ENCODE measurements at regions not wholly inside any gene's neighbourhood (a gene's known extent, or its start where the extent isn't known, plus 50 kb on each side); places are given as distances from the start of the nearest gene placed in this dataset.

GRCh38 chr10:52637592-52637991, 135.0 kb downstream of the MBL2 start:
- ATAC-seq (replicated peaks; ENCODE audit: extremely low read depth, poor library complexity, severe bottlenecking) (no peak), DNase-seq (ENCODE audit: low spot score in 2 of 2) (no peak)
- Mint-ChIP-seq H3K36me3 (ENCODE audit: insufficient read depth) (no peaks in the 10 kb centered on the region), H3K9me3 (peaks cover 14% of the 10 kb centered on the region), H3K4me3 (no peak overlapping the region), H3K27ac (ENCODE audit: low read depth) (no peak overlapping the region), H3K4me1 (no peaks in the 10 kb centered on the region), H3K27me3 (no peaks in the 10 kb centered on the region)

GRCh38 chr10:52639652-52640051, 132.9 kb downstream of the MBL2 start:
- Mint-ChIP-seq H3K4me3 (no peak overlapping the region), H3K36me3 (ENCODE audit: insufficient read depth) (no peaks in the 10 kb centered on the region), H3K9me3 (peaks cover 14% of the 10 kb centered on the region), H3K27me3 (no peaks in the 10 kb centered on the region), H3K27ac (ENCODE audit: low read depth) (no peak overlapping the region), H3K4me1 (no peaks in the 10 kb centered on the region)
- DNase-seq (ENCODE audit: low spot score in 2 of 2) (no peak), ATAC-seq (replicated peaks; ENCODE audit: extremely low read depth, poor library complexity, severe bottlenecking) (no peak)

GRCh38 chr10:52642208-52642607, 130.4 kb downstream of the MBL2 start:
- Mint-ChIP-seq H3K36me3 (ENCODE audit: insufficient read depth) (no peaks in the 10 kb centered on the region), H3K27me3 (no peaks in the 10 kb centered on the region), H3K4me3 (no peak overlapping the region), H3K4me1 (no peaks in the 10 kb centered on the region), H3K27ac (ENCODE audit: low read depth) (no peak overlapping the region), H3K9me3 (peaks cover 14% of the 10 kb centered on the region)
- no peak for DNase-seq (ENCODE audit: low spot score in 2 of 2)
- ATAC-seq (replicated peaks; ENCODE audit: extremely low read depth, poor library complexity, severe bottlenecking): no peak

- H3K27me3 Mint-ChIP-seq: no peaks in the 10 kb centered on the region
- H3K4me1 Mint-ChIP-seq: no peaks in the 10 kb centered on the region
- no peak overlapping the region for H3K4me3 Mint-ChIP-seq
- H3K27ac Mint-ChIP-seq (ENCODE audit: low read depth): no peak overlapping the region
- DNase-seq (ENCODE audit: low spot score in 2 of 2) (no peak), ATAC-seq (replicated peaks; ENCODE audit: extremely low read depth, poor library complexity, severe bottlenecking) (no peak)
- peaks cover 7% of the 10 kb centered on the region for H3K9me3 Mint-ChIP-seq
- no peaks in the 10 kb centered on the region for H3K36me3 Mint-ChIP-seq (ENCODE audit: insufficient read depth)
Observed at GRCh38 chr10:52644373-52645186, 128.0 kb downstream of the MBL2 start.

GRCh38 chr10:52645187-52645758, 127.3 kb downstream of the MBL2 start:
- Mint-ChIP-seq H3K9me3 (no peaks in the 10 kb centered on the region), H3K27me3 (no peaks in the 10 kb centered on the region), H3K4me1 (no peaks in the 10 kb centered on the region), H3K4me3 (no peak overlapping the region), H3K27ac (ENCODE audit: low read depth) (no peak overlapping the region), H3K36me3 (ENCODE audit: insufficient read depth) (no peaks in the 10 kb centered on the region)
- ATAC-seq (replicated peaks; ENCODE audit: extremely low read depth, poor library complexity, severe bottlenecking) (no peak), DNase-seq (ENCODE audit: low spot score in 2 of 2) (no peak)

GRCh38 chr10:52649511-52649910, 123.1 kb downstream of the MBL2 start:
- DNase-seq (ENCODE audit: low spot score in 2 of 2) (no peak), ATAC-seq (replicated peaks; ENCODE audit: extremely low read depth, poor library complexity, severe bottlenecking) (no peak)
- H3K4me3 Mint-ChIP-seq: no peak overlapping the region
- peaks cover 12% of the 10 kb centered on the region for H3K9me3 Mint-ChIP-seq
- no peaks in the 10 kb centered on the region for H3K27me3 Mint-ChIP-seq
- no peak overlapping the region for H3K27ac Mint-ChIP-seq (ENCODE audit: low read depth)
- no peaks in the 10 kb centered on the region for H3K4me1 Mint-ChIP-seq
- no peaks in the 10 kb centered on the region for H3K36me3 Mint-ChIP-seq (ENCODE audit: insufficient read depth)

GRCh38 chr10:52650873-52651272, 121.7 kb downstream of the MBL2 start:
- ATAC-seq (replicated peaks; ENCODE audit: extremely low read depth, poor library complexity, severe bottlenecking) (no peak), DNase-seq (ENCODE audit: low spot score in 2 of 2) (no peak)
- Mint-ChIP-seq H3K4me1 (no peaks in the 10 kb centered on the region), H3K27me3 (no peaks in the 10 kb centered on the region), H3K36me3 (ENCODE audit: insufficient read depth) (no peaks in the 10 kb centered on the region), H3K9me3 (peaks cover 12% of the 10 kb centered on the region), H3K4me3 (no peak overlapping the region), H3K27ac (ENCODE audit: low read depth) (no peak overlapping the region)

- Mint-ChIP-seq H3K9me3 (peaks cover 12% of the 10 kb centered on the region), H3K36me3 (ENCODE audit: insufficient read depth) (no peaks in the 10 kb centered on the region), H3K27ac (ENCODE audit: low read depth) (no peak overlapping the region), H3K27me3 (no peaks in the 10 kb centered on the region), H3K4me1 (no peaks in the 10 kb centered on the region), H3K4me3 (no peak overlapping the region)
- ATAC-seq (replicated peaks; ENCODE audit: extremely low read depth, poor library complexity, severe bottlenecking): no peak
- DNase-seq (ENCODE audit: low spot score in 2 of 2): no peak
Observed at GRCh38 chr10:52651293-52651692, 121.3 kb downstream of the MBL2 start.

GRCh38 chr10:52652431-52653262, 119.9 kb downstream of the MBL2 start:
- Mint-ChIP-seq H3K4me3 (no peak overlapping the region), H3K9me3 (peaks cover 12% of the 10 kb centered on the region), H3K36me3 (ENCODE audit: insufficient read depth) (no peaks in the 10 kb centered on the region), H3K27ac (ENCODE audit: low read depth) (no peak overlapping the region), H3K27me3 (no peaks in the 10 kb centered on the region), H3K4me1 (no peaks in the 10 kb centered on the region)
- DNase-seq (ENCODE audit: low spot score in 2 of 2) (no peak), ATAC-seq (replicated peaks; ENCODE audit: extremely low read depth, poor library complexity, severe bottlenecking) (no peak)

GRCh38 chr10:52653263-52653909, 119.2 kb downstream of the MBL2 start:
- peaks cover 12% of the 10 kb centered on the region for H3K9me3 Mint-ChIP-seq
- no peak overlapping the region for H3K4me3 Mint-ChIP-seq
- DNase-seq (ENCODE audit: low spot score in 2 of 2) (no peak), ATAC-seq (replicated peaks; ENCODE audit: extremely low read depth, poor library complexity, severe bottlenecking) (no peak)
- H3K4me1 Mint-ChIP-seq: no peaks in the 10 kb centered on the region
- no peak overlapping the region for H3K27ac Mint-ChIP-seq (ENCODE audit: low read depth)
- no peaks in the 10 kb centered on the region for H3K27me3 Mint-ChIP-seq
- H3K36me3 Mint-ChIP-seq (ENCODE audit: insufficient read depth): no peaks in the 10 kb centered on the region

GRCh38 chr10:52654201-52654600, 118.4 kb downstream of the MBL2 start:
- Mint-ChIP-seq H3K4me1 (no peaks in the 10 kb centered on the region), H3K9me3 (peaks cover 12% of the 10 kb centered on the region), H3K27ac (ENCODE audit: low read depth) (no peak overlapping the region), H3K36me3 (ENCODE audit: insufficient read depth) (no peaks in the 10 kb centered on the region), H3K4me3 (no peak overlapping the region), H3K27me3 (no peaks in the 10 kb centered on the region)
- ATAC-seq (replicated peaks; ENCODE audit: extremely low read depth, poor library complexity, severe bottlenecking): no peak
- no peak for DNase-seq (ENCODE audit: low spot score in 2 of 2)

- no peak for DNase-seq (ENCODE audit: low spot score in 2 of 2)
- no peak overlapping the region for H3K27ac Mint-ChIP-seq (ENCODE audit: low read depth)
- H3K9me3 Mint-ChIP-seq: peaks cover 5% of the 10 kb centered on the region
- ATAC-seq (replicated peaks; ENCODE audit: extremely low read depth, poor library complexity, severe bottlenecking): no peak
- H3K27me3 Mint-ChIP-seq: no peaks in the 10 kb centered on the region
- no peaks in the 10 kb centered on the region for H3K4me1 Mint-ChIP-seq
- H3K36me3 Mint-ChIP-seq (ENCODE audit: insufficient read depth): no peaks in the 10 kb centered on the region
- no peak overlapping the region for H3K4me3 Mint-ChIP-seq
Observed at GRCh38 chr10:52658112-52658511, 114.5 kb downstream of the MBL2 start.

Data from central memory CD8-positive, alpha-beta T cell (primary cell).